Ishikawa (cell line): ENCODE measurements at regions not wholly inside any gene's neighbourhood (a gene's known extent, or its start where the extent isn't known, plus 50 kb on each side); places are given as distances from the start of the nearest gene placed in this dataset.
A peak's percentile ranks its signal among the peaks of the same experiment; 100 is the strongest.

Experiments
- CEBPB ChIP-seq: IDR thresholded peaks from 2 replicates; pipeline ENCODE4 v1.6.1; 2012
- CREB1 ChIP-seq: IDR thresholded peaks from 2 replicates; pipeline ENCODE4 v1.6.1; 2012; ENCODE audit warnings: low read depth
- EGR1 ChIP-seq: IDR thresholded peaks from 2 replicates; pipeline ENCODE4 v1.6.1; 2012
- EP300 ChIP-seq: IDR thresholded peaks from 2 replicates; pipeline ENCODE4 v1.6.1; 2012; ENCODE audit warnings: borderline replicate concordance
- FOXM1 ChIP-seq: IDR thresholded peaks from 2 replicates; pipeline ENCODE4 v1.6.1; 2012; ENCODE audit warnings: low read depth, borderline replicate concordance
- MAX ChIP-seq: IDR thresholded peaks from 2 replicates; pipeline ENCODE4 v1.6.1; 2012
- NFIC ChIP-seq: IDR thresholded peaks from 2 replicates; pipeline ENCODE4 v1.6.1; 2012
- RAD21 ChIP-seq: IDR thresholded peaks from 2 replicates; pipeline ENCODE4 v1.6.1; 2012; ENCODE audit warnings: low read depth
- REST ChIP-seq: IDR thresholded peaks from 2 replicates; pipeline ENCODE4 v1.6.1; 2012; ENCODE audit warnings: low read depth, mild to moderate bottlenecking
- TAF1 ChIP-seq: IDR thresholded peaks from 2 replicates; pipeline ENCODE4 v1.6.1; 2012; ENCODE audit warnings: low read depth, mild to moderate bottlenecking
- TCF12 ChIP-seq: IDR thresholded peaks from 2 replicates; pipeline ENCODE4 v1.6.1; 2012; ENCODE audit warnings: low read depth
- TEAD4 ChIP-seq: IDR thresholded peaks from 2 replicates; pipeline ENCODE4 v1.6.1; 2012
- USF1 ChIP-seq: IDR thresholded peaks from 2 replicates; pipeline ENCODE4 v1.6.1; 2012
- YY1 ChIP-seq: IDR thresholded peaks from 2 replicates; pipeline ENCODE4 v1.6.1; 2012; ENCODE audit warnings: low read depth
- ZBTB7A ChIP-seq: IDR thresholded peaks from 2 replicates; pipeline ENCODE4 v1.6.1; 2012; ENCODE audit warnings: low read depth

GRCh38 chr20:11745145-11745544 is 172.5 kb upstream of the BTBD3 start:
- TF ChIP-seq USF1 (no peak), ZBTB7A (no peak), RAD21 (no peak), TAF1 (no peak), TEAD4 (no peak), NFIC (no peak), TCF12 (no peak), EGR1 (no peak), CREB1 (no peak), REST (no peak), MAX (no peak), CEBPB (no peak), YY1 (no peak), EP300 (no peak)

GRCh38 chr20:11748436-11748835 is 169.3 kb upstream of the BTBD3 start:
- TF ChIP-seq MAX (no peak), USF1 (0 out of 2 replicates have a peak, but pooled peaks have one; percentile 29), NFIC (no peak)

GRCh38 chr20:11752336-11752735 is 165.4 kb upstream of the BTBD3 start:
- no peak for TF ChIP-seq TAF1
- TF ChIP-seq TEAD4 = no peak
- TF ChIP-seq CEBPB = no peak
- TF ChIP-seq CREB1 = no peak
- no peak for TF ChIP-seq FOXM1
- no peak for TF ChIP-seq EGR1
- no peak for TF ChIP-seq RAD21

- no peak for TF ChIP-seq TCF12
- TF ChIP-seq REST = no peak
- TF ChIP-seq EP300 = no peak
- TF ChIP-seq CEBPB = no peak
- TF ChIP-seq EGR1 = no peak
- TF ChIP-seq RAD21 = no peak
These were observed 164.5 kb upstream of the BTBD3 start for GRCh38 chr20:11753155-11753554.

DNA sequence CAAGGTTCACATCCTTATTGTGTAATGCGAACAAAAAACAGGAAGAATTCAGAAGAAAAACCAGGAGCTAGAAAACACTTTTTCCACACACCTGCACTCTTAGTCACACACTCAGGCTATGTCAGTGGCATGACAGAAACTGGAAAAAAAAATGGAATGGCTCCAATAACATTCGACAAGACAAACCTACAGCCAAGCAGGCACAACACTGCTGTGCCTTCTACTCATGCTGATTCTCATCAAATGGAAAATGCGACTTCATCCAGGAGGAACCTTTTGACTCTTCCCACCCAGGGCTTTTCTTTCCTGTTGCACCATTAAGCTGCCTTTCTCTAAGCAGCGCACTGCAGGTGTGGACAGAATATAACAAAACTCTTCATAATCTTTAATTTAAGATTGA is 163.2 kb upstream of the BTBD3 start:
- no peak for TF ChIP-seq REST
- TF ChIP-seq RAD21 = no peak

GRCh38 chr20:11755071-11755841 is 162.4 kb upstream of the BTBD3 start:
- TF ChIP-seq CREB1 (no peak), NFIC (no peak), FOXM1 (no peak), ZBTB7A (no peak), TCF12 (no peak), RAD21 (no peak), REST (no peak), TAF1 (no peak), EP300 (no peak), EGR1 (no peak), MAX (no peak), TEAD4 (no peak)
